AG20443 (cell line): ENCODE measurements at regions not wholly inside any gene's neighbourhood (a gene's known extent, or its start where the extent isn't known, plus 50 kb on each side); places are given as distances from the start of the nearest gene placed in this dataset.

Experiments
- DNase-seq: peaks from one replicate; pipeline ENCODE4 v3.0.0; 2012; ENCODE audit warnings: low spot score, mixed read lengths

- no peak for DNase-seq
Observed at GRCh38 chr10:85545874-85546273, 820.7 kb downstream of the GRID1 start.

DNA sequence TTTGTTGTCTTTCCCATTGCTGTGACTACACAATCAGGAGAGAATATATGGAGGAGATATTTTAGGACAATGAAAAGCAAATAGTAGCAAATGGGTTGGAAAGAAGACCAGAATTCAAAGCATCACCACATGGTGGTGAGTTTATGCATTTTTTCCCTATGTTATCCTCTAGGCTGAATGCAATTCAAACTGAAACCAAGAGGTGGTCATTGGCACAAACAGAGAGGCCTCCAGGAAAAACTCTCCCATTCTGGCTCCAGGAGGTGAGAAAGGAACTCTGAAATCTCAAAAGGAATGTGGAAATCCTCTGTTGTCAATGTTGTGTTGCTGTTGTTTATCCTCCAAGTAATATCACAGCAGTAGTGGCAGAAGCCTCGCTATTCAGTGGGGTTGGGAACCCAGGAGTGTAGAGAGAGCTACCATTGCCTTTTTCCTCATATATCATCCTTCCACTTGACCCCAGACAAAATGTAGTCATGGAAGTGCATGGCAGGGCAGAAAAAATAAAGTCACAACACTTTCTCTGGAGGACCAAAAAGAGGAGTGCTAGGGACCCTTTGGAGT lies 819.1 kb downstream of the GRID1 start:
- no peak for DNase-seq

GRCh38 chr10:85548034-85548433 lies 818.6 kb downstream of the GRID1 start:
- DNase-seq: peak; percentile 20
